GM12878 (cell line): ENCODE measurements at regions not wholly inside any gene's neighbourhood (a gene's known extent, or its start where the extent isn't known, plus 50 kb on each side); places are given as distances from the start of the nearest gene placed in this dataset.

Experiments used
- ATAC-seq: fragments of 200-7000 bp; cut with Tn5 transposase; 3 replicates; pipeline ENCODE4 v1.9.1; 2020; ENCODE audit warnings: mild to moderate bottlenecking, moderate library complexity
- BruUV-seq: library from RNA; stranded (reverse); fragments of 400-500 nt; replicated peaks from 2 replicates; lab custom pipeline; 2021; lab: Mats Ljungman, UMichigan
- CTCF ChIA-PET: fragments of 300-600 bp; sonication (Branson Sonifier 250); formaldehyde crosslinking; extraction: SDS; loops from one replicate; lab custom pipeline; 2021; ENCODE audit warnings: inconsistent platforms; lab: Yijun Ruan, JAX
- POLR2A ChIA-PET: fragments of 350-600 bp; formaldehyde crosslinking; extraction: SDS; loops from one replicate; lab custom pipeline; 2021; ENCODE audit warnings: inconsistent platforms; lab: Charles Lee
- RAD21 ChIA-PET: fragments of 300-600 bp; sonication (Branson Sonifier 250); formaldehyde crosslinking; loops from one replicate; lab custom pipeline; 2023; ENCODE audit warnings: antibody characterized with exemption; ENCODE audit not compliant: unreplicated experiment; lab: Charles Lee
- SMC1A ChIA-PET: fragments of 300-600 bp; sonication (Branson Sonifier 250); formaldehyde crosslinking; loops from one replicate; lab custom pipeline; 2023; ENCODE audit not compliant: unreplicated experiment, uncharacterized antibody; lab: Charles Lee
- DNase-seq: peaks from one replicate; pipeline ENCODE4 v3.0.0-alpha.2; 2011; ENCODE audit warnings: low read depth, low spot score
- FAIRE-seq: peaks from 3 replicates; lab custom pipeline; 2011; peaks lifted over from hg19 to GRCh38; lab: Jason Lieb, UNC
- H2AFZ ChIP-seq: 2 replicates; pipeline ENCODE4 v1.6.0; 2011; ENCODE audit warnings: low read depth, low read length, control low read depth; ENCODE audit not compliant: control insufficient read depth
- H3K27ac ChIP-seq: 2 replicates; pipeline ENCODE4 v1.5.1; 2011; ENCODE audit warnings: control low read depth; ENCODE audit not compliant: control insufficient read depth, insufficient read depth
- H3K27me3 ChIP-seq, 2 experiments: replicated peaks in 1 of 2; 2 replicates each; pipeline versions ENCODE4 v1.6.0 to v1.6.1; 2011; ENCODE audit warnings: low read length in 1 of 2; ENCODE audit not compliant: control insufficient read depth in 2 of 2, insufficient read depth in 2 of 2
- H3K36me3 ChIP-seq, 2 experiments: 2 replicates each; pipeline ENCODE4 v1.5.1; 2011; ENCODE audit warnings: low read length in 1 of 2; ENCODE audit not compliant: control insufficient read depth in 2 of 2, insufficient read depth in 2 of 2
- H3K4me1 ChIP-seq: 2 replicates; pipeline ENCODE4 v1.6.1; 2011; ENCODE audit warnings: mild to moderate bottlenecking, low read length, moderate library complexity, mixed read lengths; ENCODE audit not compliant: control insufficient read depth, insufficient read depth
- H3K4me2 ChIP-seq: 2 replicates; pipeline ENCODE4 v1.6.0; 2011; ENCODE audit warnings: control low read depth; ENCODE audit not compliant: control insufficient read depth, insufficient read depth
- H3K4me3 ChIP-seq: fragments of 200-600 bp; sonication (generic); 2 replicates; pipeline ENCODE4 v1.5.1; 2016
- H3K79me2 ChIP-seq: 2 replicates; pipeline ENCODE4 v1.6.0; 2011; ENCODE audit warnings: low read length; ENCODE audit not compliant: control insufficient read depth, insufficient read depth
- H3K9ac ChIP-seq: 2 replicates; pipeline ENCODE4 v1.8.0; 2011; ENCODE audit warnings: low read length, control low read depth, mixed read lengths; ENCODE audit not compliant: control insufficient read depth, insufficient read depth
- H3K9me3 ChIP-seq: replicated peaks from 3 replicates; pipeline ENCODE4 v1.5.1; 2011; ENCODE audit warnings: mild to moderate bottlenecking, low read length; ENCODE audit not compliant: control insufficient read depth, insufficient read depth
- H4K20me1 ChIP-seq: 2 replicates; pipeline ENCODE4 v1.6.0; 2011; ENCODE audit not compliant: control insufficient read depth, insufficient read depth
- BMI1 ChIP-seq: fragments of 450-650 bp; IDR thresholded peaks from 2 replicates; pipeline ENCODE4 v1.6.1; 2016; ENCODE audit warnings: mild to moderate bottlenecking, moderate library complexity, borderline replicate concordance
- EZH2 ChIP-seq: IDR thresholded peaks from 2 replicates; pipeline ENCODE4 v1.6.1; 2012; ENCODE audit warnings: low read depth, mild to moderate bottlenecking, control low read depth, inconsistent platforms, low read length, borderline replicate concordance; ENCODE audit not compliant: control insufficient read depth
- FOXM1 ChIP-seq: IDR thresholded peaks from 2 replicates; pipeline ENCODE4 v1.6.1; 2012; ENCODE audit warnings: low read depth, mild to moderate bottlenecking, inconsistent platforms, low read length, moderate library complexity
- GATAD2B ChIP-seq: fragments of 450-650 bp; conservative IDR thresholded peaks from 2 replicates; pipeline ENCODE4 v1.6.1; 2017; ENCODE audit warnings: low read depth, mild to moderate bottlenecking, moderate library complexity
- KAT2A ChIP-seq: conservative IDR thresholded peaks from 2 replicates; pipeline ENCODE4 v1.6.1; 2011; ENCODE audit warnings: low read depth, low read length; ENCODE audit not compliant: control insufficient read depth
- KLF5 ChIP-seq: fragments of 450-650 bp; IDR thresholded peaks from 2 replicates; pipeline ENCODE4 v1.6.1; 2014; ENCODE audit warnings: mild to moderate bottlenecking; ENCODE audit not compliant: partially characterized antibody
- MEF2A ChIP-seq: IDR thresholded peaks from 2 replicates; pipeline ENCODE4 v1.6.1; 2011; ENCODE audit warnings: low read depth, mild to moderate bottlenecking, low read length, moderate library complexity; ENCODE audit not compliant: insufficient read depth
- MYC ChIP-seq: IDR thresholded peaks from 2 replicates; pipeline ENCODE4 v1.6.1; 2011; ENCODE audit warnings: mild to moderate bottlenecking, low read length, moderate library complexity, inconsistent platforms; ENCODE audit not compliant: insufficient read depth, insufficient replicate concordance, insufficient read length, severe bottlenecking
- POLR2A ChIP-seq: IDR thresholded peaks from 2 replicates; pipeline ENCODE4 v1.6.1; 2011; ENCODE audit warnings: low read depth, mild to moderate bottlenecking, low read length
- SMAD1 ChIP-seq: fragments of 450-650 bp; IDR thresholded peaks from 2 replicates; pipeline ENCODE4 v1.6.1; 2018; ENCODE audit warnings: mild to moderate bottlenecking, low read depth; ENCODE audit not compliant: partially characterized antibody
- WGBS: methylation state at CpG from one replicate; pipeline ENCODE4 v1.1.6; 2016; ENCODE audit warnings: low lambda C conversion rate; ENCODE audit not compliant: insufficient replicate concordance, insufficient coverage; ENCODE audit errors: missing lambda C conversion rate; 5-methylcytosine and 5-hydroxymethylcytosine counted together
- in situ Hi-C: fragments of 300-500 bp; cut with MboI; formaldehyde crosslinking; loops from 9 replicates; pipeline ENCODE4 v1.14.3; 2018; ENCODE audit warnings: mixed read lengths
- intact Hi-C: fragments of 100-400 bp; cut with micrococcal nuclease; formaldehyde crosslinking; loops from one replicate; pipeline ENCODE4 v1.14.2; 2022; ENCODE audit not compliant: unreplicated experiment
- TF ChIP-seq, protein P1 (sequence below): fragments of 450-650 bp; formaldehyde crosslinking; IDR thresholded peaks from 2 replicates; pipeline ENCODE4 v1.5.0; 2022; ENCODE audit warnings: mild to moderate bottlenecking, missing genetic modification characterization

DNA sequence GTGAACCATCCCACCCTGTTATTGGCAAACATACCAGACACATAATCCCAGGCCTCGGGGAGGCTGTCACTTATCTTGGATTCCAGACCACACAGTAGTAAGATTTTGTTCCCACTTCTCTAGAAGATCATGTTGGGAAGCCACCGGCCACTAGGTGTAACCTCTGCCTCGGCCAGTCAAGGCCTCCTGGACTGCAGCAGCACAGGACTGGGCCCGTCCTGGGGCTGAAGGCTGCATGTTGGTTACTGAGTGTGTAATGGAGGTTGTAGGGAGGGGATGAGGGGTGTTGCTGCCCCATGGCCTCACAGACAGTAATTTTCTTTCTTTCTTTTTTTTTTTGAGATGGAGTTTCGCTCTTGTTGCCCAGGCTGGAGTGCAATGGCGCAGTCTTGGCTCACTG is 92.4 kb upstream of the SYT13 start:
- no peak for DNase-seq
- no peaks in the 10 kb centered on the region for H3K4me1 ChIP-seq
- TF ChIP-seq POLR2A (no peak), BMI1 (no peak), MYC (no peak), SMAD1 (no peak), GATAD2B (no peak), FOXM1 (no peak), KLF5 (no peak), KAT2A (no peak), EZH2 (no peak), MEF2A (no peak)
- TF ChIP-seq, protein P1, sequence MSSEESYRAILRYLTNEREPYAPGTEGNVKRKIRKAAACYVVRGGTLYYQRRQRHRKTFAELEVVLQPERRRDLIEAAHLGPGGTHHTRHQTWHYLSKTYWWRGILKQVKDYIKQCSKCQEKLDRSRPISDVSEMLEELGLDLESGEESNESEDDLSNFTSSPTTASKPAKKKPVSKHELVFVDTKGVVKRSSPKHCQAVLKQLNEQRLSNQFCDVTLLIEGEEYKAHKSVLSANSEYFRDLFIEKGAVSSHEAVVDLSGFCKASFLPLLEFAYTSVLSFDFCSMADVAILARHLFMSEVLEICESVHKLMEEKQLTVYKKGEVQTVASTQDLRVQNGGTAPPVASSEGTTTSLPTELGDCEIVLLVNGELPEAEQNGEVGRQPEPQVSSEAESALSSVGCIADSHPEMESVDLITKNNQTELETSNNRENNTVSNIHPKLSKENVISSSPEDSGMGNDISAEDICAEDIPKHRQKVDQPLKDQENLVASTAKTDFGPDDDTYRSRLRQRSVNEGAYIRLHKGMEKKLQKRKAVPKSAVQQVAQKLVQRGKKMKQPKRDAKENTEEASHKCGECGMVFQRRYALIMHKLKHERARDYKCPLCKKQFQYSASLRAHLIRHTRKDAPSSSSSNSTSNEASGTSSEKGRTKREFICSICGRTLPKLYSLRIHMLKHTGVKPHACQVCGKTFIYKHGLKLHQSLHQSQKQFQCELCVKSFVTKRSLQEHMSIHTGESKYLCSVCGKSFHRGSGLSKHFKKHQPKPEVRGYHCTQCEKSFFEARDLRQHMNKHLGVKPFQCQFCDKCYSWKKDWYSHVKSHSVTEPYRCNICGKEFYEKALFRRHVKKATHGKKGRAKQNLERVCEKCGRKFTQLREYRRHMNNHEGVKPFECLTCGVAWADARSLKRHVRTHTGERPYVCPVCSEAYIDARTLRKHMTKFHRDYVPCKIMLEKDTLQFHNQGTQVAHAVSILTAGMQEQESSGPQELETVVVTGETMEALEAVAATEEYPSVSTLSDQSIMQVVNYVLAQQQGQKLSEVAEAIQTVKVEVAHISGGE (CRISPR knock-in tag): no peak
- TF ChIP-seq, all 136 proteins: peak for 0
- 41% methylated on average over 6 of the region's 6 CpGs for WGBS
- in situ Hi-C loops (loop anchor here (10.0 kb wide), 1 partner anchor 396 kb away; no protein-coding TSS in a partner anchor), intact Hi-C loops (no loop called here)
- Histone ChIP-seq H3K27me3 (peaks cover 0 to 3% of the 10 kb centered on the region in 2 experiments; a peak in 1 of 4 replicates), H3K4me3 (no peak overlapping the region), H3K79me2 (no peaks in the 10 kb centered on the region), H3K9ac (no peak overlapping the region), H3K27ac (no peak overlapping the region), H3K9me3 (no peaks in the 10 kb centered on the region), H2AFZ (no peak overlapping the region), H3K36me3 (no peaks in the 10 kb centered on the region), H3K4me2 (no peak overlapping the region), H4K20me1 (no peaks in the 10 kb centered on the region)
- ChIA-PET SMC1A (no interaction called here), CTCF (no interaction called here), POLR2A (no interaction called here), RAD21 (no interaction called here)
- FAIRE-seq (no peak), ATAC-seq (no peak)
- BruUV-seq: no TSS peak
